ENCODE measurements at regions not wholly inside any gene's neighbourhood (a gene's known extent, or its start where the extent isn't known, plus 50 kb on each side); places are given as distances from the start of the nearest gene placed in this dataset.

GRCh38 chr4:1506956-1507721, 100.9 kb upstream of the NKX1-1 start:
- DNase-seq = no peak

GRCh38 chr4:1505511-1506460, 99.5 kb upstream of the NKX1-1 start:
- DNase-seq = no peak

- DNase-seq = no peak
These were observed 98.6 kb upstream of the NKX1-1 start for GRCh38 chr4:1504595-1505500.

GRCh38 chr4:1503583-1504471, 97.6 kb upstream of the NKX1-1 start:
- no peak for DNase-seq

- no peak for DNase-seq
These were observed 96.7 kb upstream of the NKX1-1 start for GRCh38 chr4:1502976-1503375.

GRCh38 chr4:1502501-1502886, 96.3 kb upstream of the NKX1-1 start:
- no peak for DNase-seq

- no peak for DNase-seq
These were observed 95.7 kb upstream of the NKX1-1 start for GRCh38 chr4:1501754-1502500.

GRCh38 chr4:1500966-1501753, 94.9 kb upstream of the NKX1-1 start:
- no peak for DNase-seq

- no peak for DNase-seq
These were observed 94.2 kb upstream of the NKX1-1 start for GRCh38 chr4:1500231-1500965.

GRCh38 chr4:1499465-1499864, 93.2 kb upstream of the NKX1-1 start:
- DNase-seq = no peak

GRCh38 chr4:1497189-1497801, 91.1 kb upstream of the NKX1-1 start:
- DNase-seq = no peak

- no peak for DNase-seq
These were observed 89.9 kb upstream of the NKX1-1 start for GRCh38 chr4:1496116-1496642.

GRCh38 chr4:1495416-1496115, 89.3 kb upstream of the NKX1-1 start:
- no peak for DNase-seq

- DNase-seq = no peak
These were observed 88.4 kb upstream of the NKX1-1 start for GRCh38 chr4:1494416-1495315.

- no peak for DNase-seq
These were observed 87.5 kb upstream of the NKX1-1 start for GRCh38 chr4:1493540-1494287.
